Fibroblast of mammary gland (primary cell): ENCODE measurements at regions not wholly inside any gene's neighbourhood (a gene's known extent, or its start where the extent isn't known, plus 50 kb on each side); places are given as distances from the start of the nearest gene placed in this dataset.

Experiments used
- DNase-seq: peaks from one replicate; pipeline ENCODE4 v3.0.0-alpha.2; 2010; ENCODE audit warnings: low read depth
- H3K4me3 ChIP-seq: 2 replicates; pipeline ENCODE4 v1.5.1; 2011; ENCODE audit warnings: low read depth, mild to moderate bottlenecking, low read length, moderate library complexity; ENCODE audit not compliant: control insufficient read depth
- CTCF ChIP-seq: conservative IDR thresholded peaks from 2 replicates; pipeline ENCODE4 v1.5.1; 2011; ENCODE audit warnings: low read depth, low read length, inconsistent platforms; ENCODE audit not compliant: control insufficient read depth, insufficient read depth

GRCh38 chr6:2480267-2480966 is 235.0 kb upstream of the GMDS start:
- H3K4me3 ChIP-seq, result no peak overlapping the region
- TF ChIP-seq CTCF, result no peak
- DNase-seq, result no peak

- DNase-seq, result peak; percentile 12
- no peak for TF ChIP-seq CTCF
- H3K4me3 ChIP-seq, result no peak overlapping the region
Measured at GRCh38 chr6:2478200-2478599, 232.8 kb upstream of the GMDS start.

GRCh38 chr6:2477666-2478065 is 232.3 kb upstream of the GMDS start:
- no peak overlapping the region for H3K4me3 ChIP-seq
- DNase-seq, result no peak
- no peak for TF ChIP-seq CTCF

DNA sequence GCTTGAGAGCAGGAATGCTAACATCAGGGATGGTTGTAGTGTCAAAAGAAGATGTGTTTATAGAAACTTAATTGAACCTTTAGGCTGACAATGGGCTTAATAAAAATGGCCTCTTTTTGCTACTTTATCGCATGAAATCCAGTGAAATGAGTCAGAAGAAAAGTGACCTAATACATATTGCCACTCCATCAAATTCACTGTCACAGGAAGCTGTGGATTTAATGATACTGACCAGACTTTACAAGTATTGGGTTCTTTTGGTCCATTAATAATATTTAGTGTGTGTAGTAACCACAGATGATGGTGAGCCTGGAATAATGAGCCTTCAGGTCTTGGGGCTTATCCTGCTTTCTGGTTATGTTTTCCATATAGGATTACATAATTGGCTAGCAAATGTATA is 231.8 kb upstream of the GMDS start:
- DNase-seq, result no peak
- TF ChIP-seq CTCF, result no peak
- H3K4me3 ChIP-seq, result no peak overlapping the region

- no peak for TF ChIP-seq CTCF
- no peak overlapping the region for H3K4me3 ChIP-seq
- peak; percentile 18 for DNase-seq
Measured at GRCh38 chr6:2476376-2476775, 231.0 kb upstream of the GMDS start.

- no peak for DNase-seq
- TF ChIP-seq CTCF, result no peak
- H3K4me3 ChIP-seq, result no peak overlapping the region
Measured at GRCh38 chr6:2471472-2471871, 226.1 kb upstream of the GMDS start.

- DNase-seq, result no peak
- TF ChIP-seq CTCF, result no peak
- H3K4me3 ChIP-seq, result no peak overlapping the region
Measured at GRCh38 chr6:2469428-2469827, 224.0 kb upstream of the GMDS start.
